ENCODE measurements at regions not wholly inside any gene's neighbourhood (a gene's known extent, or its start where the extent isn't known, plus 50 kb on each side); places are given as distances from the start of the nearest gene placed in this dataset.

- Histone ChIP-seq H3K79me2 (ENCODE audit: insufficient read depth) (no peaks in the 10 kb centered on the region), H3K36me3 (replicated peaks in 1 of 2; ENCODE audit: control insufficient read depth in 1 of 2, insufficient read depth in 2 of 2, low read length in 1 of 2) (no peaks in the 10 kb centered on the region), H3K27ac (ENCODE audit: low read depth in 2 of 2, low read length in 1 of 2) (no peak overlapping the region), H2AFZ (ENCODE audit: low read depth) (no peak overlapping the region), H3K9ac (no peak overlapping the region), H3K27me3 (ENCODE audit: insufficient read depth) (no peaks in the 10 kb centered on the region), H3K9me2 (no peaks in the 10 kb centered on the region), H3K4me2 (no peak overlapping the region), H3K4me1 (ENCODE audit: control insufficient read depth in 1 of 2, insufficient read depth in 2 of 2, low read depth in 1 of 2, low read length in 1 of 2) (peaks cover 2% of the 10 kb centered on the region in 2 experiments; a peak in 2 of 4 replicates), H3K4me3 (ENCODE audit: low read depth in 2 of 2, low read length in 1 of 2) (no peak overlapping the region), H3K9me3 (no peaks in the 10 kb centered on the region), H4K20me1 (ENCODE audit: insufficient read depth) (no peaks in the 10 kb centered on the region), H3F3A (replicated peaks; ENCODE audit: insufficient read depth) (no peaks in the 10 kb centered on the region)
- POLR2A ChIA-PET: no interaction called here
- TF ChIP-seq RFX5 (IDR thresholded peaks at IDR 0.05; ENCODE audit: low read length) (no peak), REST (IDR thresholded peaks at IDR 0.05; ENCODE audit: low read depth, low read length) (no peak), IRF3 (IDR thresholded peaks at IDR 0.05; ENCODE audit: low read depth, low read length) (no peak), MXI1 (IDR thresholded peaks at IDR 0.05; ENCODE audit: low read depth, low read length) (no peak), EP300 (IDR thresholded peaks at IDR 0.05; ENCODE audit: borderline replicate concordance in 1 of 2, low read depth in 1 of 2, low read length in 1 of 2) (no peak), GATA2 (CRISPR knock-in tag; IDR thresholded peaks at IDR 0.05) (no peak), MEF2A (IDR thresholded peaks at IDR 0.05; ENCODE audit: borderline replicate concordance, low read depth) (no peak), USF2 (IDR thresholded peaks at IDR 0.05; ENCODE audit: borderline replicate concordance, low read depth, low read length) (no peak), RXRA (IDR thresholded peaks at IDR 0.05; ENCODE audit: borderline replicate concordance, low read depth) (no peak), POLR2AphosphoS5 (IDR thresholded peaks at IDR 0.05; ENCODE audit: low read depth, low read length) (no peak), TAF1 (IDR thresholded peaks at IDR 0.05; ENCODE audit: borderline replicate concordance, low read depth, low read length) (no peak), NFIC (IDR thresholded peaks at IDR 0.05; ENCODE audit: borderline replicate concordance) (no peak), CTCF (IDR thresholded peaks at IDR 0.05) (no peak), YY1 (IDR thresholded peaks at IDR 0.05; ENCODE audit: low read depth) (no peak), TEAD4 (IDR thresholded peaks at IDR 0.05; ENCODE audit: borderline replicate concordance, insufficient read depth) (no peak)
- TF ChIP-seq, protein P1, sequence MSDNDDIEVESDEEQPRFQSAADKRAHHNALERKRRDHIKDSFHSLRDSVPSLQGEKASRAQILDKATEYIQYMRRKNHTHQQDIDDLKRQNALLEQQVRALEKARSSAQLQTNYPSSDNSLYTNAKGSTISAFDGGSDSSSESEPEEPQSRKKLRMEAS (IDR thresholded peaks at IDR 0.05; ENCODE audit: low read depth): no peak
- TF ChIP-seq, protein P2, sequence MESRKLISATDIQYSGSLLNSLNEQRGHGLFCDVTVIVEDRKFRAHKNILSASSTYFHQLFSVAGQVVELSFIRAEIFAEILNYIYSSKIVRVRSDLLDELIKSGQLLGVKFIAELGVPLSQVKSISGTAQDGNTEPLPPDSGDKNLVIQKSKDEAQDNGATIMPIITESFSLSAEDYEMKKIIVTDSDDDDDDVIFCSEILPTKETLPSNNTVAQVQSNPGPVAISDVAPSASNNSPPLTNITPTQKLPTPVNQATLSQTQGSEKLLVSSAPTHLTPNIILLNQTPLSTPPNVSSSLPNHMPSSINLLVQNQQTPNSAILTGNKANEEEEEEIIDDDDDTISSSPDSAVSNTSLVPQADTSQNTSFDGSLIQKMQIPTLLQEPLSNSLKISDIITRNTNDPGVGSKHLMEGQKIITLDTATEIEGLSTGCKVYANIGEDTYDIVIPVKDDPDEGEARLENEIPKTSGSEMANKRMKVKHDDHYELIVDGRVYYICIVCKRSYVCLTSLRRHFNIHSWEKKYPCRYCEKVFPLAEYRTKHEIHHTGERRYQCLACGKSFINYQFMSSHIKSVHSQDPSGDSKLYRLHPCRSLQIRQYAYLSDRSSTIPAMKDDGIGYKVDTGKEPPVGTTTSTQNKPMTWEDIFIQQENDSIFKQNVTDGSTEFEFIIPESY (IDR thresholded peaks at IDR 0.05; ENCODE audit: borderline replicate concordance, low read depth): no peak
- TF ChIP-seq, protein P3, sequence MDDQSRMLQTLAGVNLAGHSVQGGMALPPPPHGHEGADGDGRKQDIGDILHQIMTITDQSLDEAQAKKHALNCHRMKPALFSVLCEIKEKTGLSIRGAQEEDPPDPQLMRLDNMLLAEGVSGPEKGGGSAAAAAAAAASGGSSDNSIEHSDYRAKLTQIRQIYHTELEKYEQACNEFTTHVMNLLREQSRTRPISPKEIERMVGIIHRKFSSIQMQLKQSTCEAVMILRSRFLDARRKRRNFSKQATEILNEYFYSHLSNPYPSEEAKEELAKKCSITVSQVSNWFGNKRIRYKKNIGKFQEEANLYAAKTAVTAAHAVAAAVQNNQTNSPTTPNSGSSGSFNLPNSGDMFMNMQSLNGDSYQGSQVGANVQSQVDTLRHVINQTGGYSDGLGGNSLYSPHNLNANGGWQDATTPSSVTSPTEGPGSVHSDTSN (IDR thresholded peaks at IDR 0.05): no peak
- WGBS (ENCODE audit: low lambda C conversion rate): 84% methylated on average over 2 of the region's 2 CpGs
- CTCF ChIA-PET: no interaction called here
- DNase-seq: no peak
Observed at GRCh38 chr6:84448331-84448730, 220.9 kb upstream of the CEP162 start.
